Choroid plexus epithelial cell (primary cell): ENCODE measurements at regions not wholly inside any gene's neighbourhood (a gene's known extent, or its start where the extent isn't known, plus 50 kb on each side); places are given as distances from the start of the nearest gene placed in this dataset.

ENCODE experiments used
- DNase-seq: peaks from one replicate; pipeline ENCODE4 v3.0.0-alpha.2; 2010; ENCODE audit warnings: low read depth
- H3K4me3 ChIP-seq: 2 replicates; pipeline ENCODE4 v1.5.1; 2011; ENCODE audit warnings: low read depth, mild to moderate bottlenecking, control low read depth, low read length, moderate library complexity
- TF ChIP-seq, protein P1 (sequence below): conservative IDR thresholded peaks from 2 replicates; pipeline ENCODE4 v1.5.1; 2011; ENCODE audit warnings: low read depth, mild to moderate bottlenecking, control low read depth, inconsistent platforms, low read length, moderate library complexity

DNA sequence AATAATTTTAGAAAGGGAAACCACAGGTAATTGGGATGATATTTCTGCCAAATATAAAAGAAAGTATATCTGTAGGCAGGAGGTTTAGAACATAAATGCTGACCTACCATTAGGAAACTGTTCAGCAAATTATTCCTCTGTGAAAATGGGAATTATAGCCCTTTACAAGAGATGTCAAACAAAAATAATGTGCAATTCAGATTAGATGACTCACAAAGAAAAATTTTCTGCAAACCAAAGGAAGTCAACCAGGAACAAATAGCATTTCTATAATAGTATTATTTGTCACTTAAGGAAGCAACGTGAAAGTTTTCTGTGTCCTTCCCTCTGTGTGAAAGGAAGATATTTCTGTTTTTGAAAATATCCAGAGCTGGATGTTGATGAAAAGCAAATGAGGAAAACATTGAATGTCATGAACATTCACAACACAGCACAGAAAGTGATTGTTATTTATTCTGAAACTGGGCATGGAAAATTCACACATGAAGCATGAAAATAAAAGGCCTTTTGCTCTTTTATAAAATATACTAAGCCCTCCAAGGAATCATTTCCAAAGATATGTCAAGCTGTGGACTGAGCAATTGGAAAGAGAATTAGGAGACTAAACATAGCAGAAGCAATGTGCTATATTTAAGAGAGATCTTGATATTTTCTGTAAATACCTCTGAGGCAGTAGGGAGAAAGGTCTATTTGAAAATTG, 57.9 kb upstream of the SPHKAP start:
- DNase-seq, result no peak
- no peak overlapping the region for H3K4me3 ChIP-seq
- TF ChIP-seq, protein P1, sequence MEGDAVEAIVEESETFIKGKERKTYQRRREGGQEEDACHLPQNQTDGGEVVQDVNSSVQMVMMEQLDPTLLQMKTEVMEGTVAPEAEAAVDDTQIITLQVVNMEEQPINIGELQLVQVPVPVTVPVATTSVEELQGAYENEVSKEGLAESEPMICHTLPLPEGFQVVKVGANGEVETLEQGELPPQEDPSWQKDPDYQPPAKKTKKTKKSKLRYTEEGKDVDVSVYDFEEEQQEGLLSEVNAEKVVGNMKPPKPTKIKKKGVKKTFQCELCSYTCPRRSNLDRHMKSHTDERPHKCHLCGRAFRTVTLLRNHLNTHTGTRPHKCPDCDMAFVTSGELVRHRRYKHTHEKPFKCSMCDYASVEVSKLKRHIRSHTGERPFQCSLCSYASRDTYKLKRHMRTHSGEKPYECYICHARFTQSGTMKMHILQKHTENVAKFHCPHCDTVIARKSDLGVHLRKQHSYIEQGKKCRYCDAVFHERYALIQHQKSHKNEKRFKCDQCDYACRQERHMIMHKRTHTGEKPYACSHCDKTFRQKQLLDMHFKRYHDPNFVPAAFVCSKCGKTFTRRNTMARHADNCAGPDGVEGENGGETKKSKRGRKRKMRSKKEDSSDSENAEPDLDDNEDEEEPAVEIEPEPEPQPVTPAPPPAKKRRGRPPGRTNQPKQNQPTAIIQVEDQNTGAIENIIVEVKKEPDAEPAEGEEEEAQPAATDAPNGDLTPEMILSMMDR, result no peak
